ENCODE measurements at regions not wholly inside any gene's neighbourhood (a gene's known extent, or its start where the extent isn't known, plus 50 kb on each side); places are given as distances from the start of the nearest gene placed in this dataset.

DNA sequence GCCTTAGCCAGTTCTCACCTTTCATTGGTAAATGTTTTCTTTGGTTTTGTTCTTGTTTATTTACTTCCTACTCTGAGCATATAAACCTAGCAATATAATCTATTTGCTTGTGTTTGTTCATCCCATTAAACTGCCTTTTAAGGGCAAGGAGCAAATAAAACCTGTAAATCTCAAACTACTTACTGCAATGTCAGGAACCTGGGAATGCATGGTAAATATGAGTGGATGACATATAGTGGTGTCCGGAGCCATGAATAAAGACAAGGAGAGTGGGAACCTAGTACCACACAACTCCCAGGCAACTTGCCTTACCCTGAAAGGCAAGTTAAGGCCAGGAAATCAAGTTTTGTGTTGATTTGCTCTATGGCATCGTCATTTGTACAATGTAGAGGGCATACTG, 1133.7 kb upstream of the NCAM2 start:
- no peaks in the 10 kb centered on the region for H3K36me3 ChIP-seq (ENCODE audit: control insufficient read depth, insufficient read depth, low read length)
- H3K9me3 ChIP-seq (ENCODE audit: control insufficient read depth, low read length), result no peaks in the 10 kb centered on the region
- DNase-seq, result no peak
- H3K36me3 Mint-ChIP-seq (ENCODE audit: low read depth), result no peaks in the 10 kb centered on the region
- TF ChIP-seq, protein P1, sequence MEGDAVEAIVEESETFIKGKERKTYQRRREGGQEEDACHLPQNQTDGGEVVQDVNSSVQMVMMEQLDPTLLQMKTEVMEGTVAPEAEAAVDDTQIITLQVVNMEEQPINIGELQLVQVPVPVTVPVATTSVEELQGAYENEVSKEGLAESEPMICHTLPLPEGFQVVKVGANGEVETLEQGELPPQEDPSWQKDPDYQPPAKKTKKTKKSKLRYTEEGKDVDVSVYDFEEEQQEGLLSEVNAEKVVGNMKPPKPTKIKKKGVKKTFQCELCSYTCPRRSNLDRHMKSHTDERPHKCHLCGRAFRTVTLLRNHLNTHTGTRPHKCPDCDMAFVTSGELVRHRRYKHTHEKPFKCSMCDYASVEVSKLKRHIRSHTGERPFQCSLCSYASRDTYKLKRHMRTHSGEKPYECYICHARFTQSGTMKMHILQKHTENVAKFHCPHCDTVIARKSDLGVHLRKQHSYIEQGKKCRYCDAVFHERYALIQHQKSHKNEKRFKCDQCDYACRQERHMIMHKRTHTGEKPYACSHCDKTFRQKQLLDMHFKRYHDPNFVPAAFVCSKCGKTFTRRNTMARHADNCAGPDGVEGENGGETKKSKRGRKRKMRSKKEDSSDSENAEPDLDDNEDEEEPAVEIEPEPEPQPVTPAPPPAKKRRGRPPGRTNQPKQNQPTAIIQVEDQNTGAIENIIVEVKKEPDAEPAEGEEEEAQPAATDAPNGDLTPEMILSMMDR (conservative IDR thresholded peaks at IDR 0.05), result no peak
- no peaks in the 10 kb centered on the region for H3K27me3 ChIP-seq (ENCODE audit: control insufficient read depth, insufficient read depth, low read length, poor library complexity, severe bottlenecking)
- H3K9ac ChIP-seq (ENCODE audit: extremely low read depth, low read length, poor library complexity, severe bottlenecking), result no peak overlapping the region
- no peaks in the 10 kb centered on the region for H3K4me1 Mint-ChIP-seq
- H3K27ac Mint-ChIP-seq, result no peak overlapping the region
- H3K4me1 ChIP-seq (ENCODE audit: control insufficient read depth, insufficient read depth, low read length), result no peaks in the 10 kb centered on the region
- no peak overlapping the region for H3K4me3 Mint-ChIP-seq
- no peak overlapping the region for H3K27ac ChIP-seq (ENCODE audit: low read depth, low read length)
- no peaks in the 10 kb centered on the region for H3K27me3 Mint-ChIP-seq (ENCODE audit: insufficient read depth)
- 95 to 100% methylated on average over 1 to 2 of the region's 2 CpGs for WGBS, 2 experiments (ENCODE audit: insufficient coverage in 1 of 2, insufficient read length in 1 of 2)
- H3K4me3 ChIP-seq (ENCODE audit: low read length), result no peak overlapping the region
- H3K9me3 Mint-ChIP-seq, result no peaks in the 10 kb centered on the region

DNA sequence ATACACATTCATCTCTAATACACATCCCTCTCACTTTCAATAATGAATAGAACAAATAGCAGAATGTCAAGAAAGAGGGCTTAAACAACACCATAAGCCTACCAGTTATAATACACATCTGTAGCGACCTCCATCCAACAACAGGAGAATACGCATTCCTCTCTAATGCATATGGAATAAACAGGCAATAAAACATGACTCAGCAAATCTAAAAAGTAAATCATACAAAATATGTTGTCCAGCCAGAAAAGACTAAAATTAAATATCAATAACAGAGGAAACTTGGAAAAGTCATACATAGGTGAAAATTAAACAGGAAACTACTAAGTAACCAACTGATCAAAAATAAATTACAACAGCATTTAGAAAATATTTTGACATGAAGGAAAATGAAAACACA, 1127.5 kb upstream of the NCAM2 start:
- Mint-ChIP-seq H3K36me3 (ENCODE audit: low read depth) (no peaks in the 10 kb centered on the region), H3K27me3 (ENCODE audit: insufficient read depth) (no peaks in the 10 kb centered on the region), H3K27ac (no peak overlapping the region), H3K4me3 (no peak overlapping the region), H3K4me1 (no peaks in the 10 kb centered on the region), H3K9me3 (no peaks in the 10 kb centered on the region)
- H3K9ac ChIP-seq (ENCODE audit: extremely low read depth, low read length, poor library complexity, severe bottlenecking), result no peak overlapping the region
- TF ChIP-seq, protein P1 (conservative IDR thresholded peaks at IDR 0.05), result no peak
- 98% methylated on average over 2 of the region's 2 CpGs; no CpG with 5 or more reads in 1 of the 2 experiments for WGBS, 2 experiments (ENCODE audit: insufficient coverage in 1 of 2, insufficient read length in 1 of 2)
- H3K27ac ChIP-seq (ENCODE audit: low read depth, low read length), result no peak overlapping the region
- H3K4me3 ChIP-seq (ENCODE audit: low read length), result no peak overlapping the region
- H3K4me1 ChIP-seq (ENCODE audit: control insufficient read depth, insufficient read depth, low read length), result no peaks in the 10 kb centered on the region
- no peaks in the 10 kb centered on the region for H3K27me3 ChIP-seq (ENCODE audit: control insufficient read depth, insufficient read depth, low read length, poor library complexity, severe bottlenecking)
- H3K9me3 ChIP-seq (ENCODE audit: control insufficient read depth, low read length), result no peaks in the 10 kb centered on the region
- no peak for DNase-seq
- no peaks in the 10 kb centered on the region for H3K36me3 ChIP-seq (ENCODE audit: control insufficient read depth, insufficient read depth, low read length)

DNA sequence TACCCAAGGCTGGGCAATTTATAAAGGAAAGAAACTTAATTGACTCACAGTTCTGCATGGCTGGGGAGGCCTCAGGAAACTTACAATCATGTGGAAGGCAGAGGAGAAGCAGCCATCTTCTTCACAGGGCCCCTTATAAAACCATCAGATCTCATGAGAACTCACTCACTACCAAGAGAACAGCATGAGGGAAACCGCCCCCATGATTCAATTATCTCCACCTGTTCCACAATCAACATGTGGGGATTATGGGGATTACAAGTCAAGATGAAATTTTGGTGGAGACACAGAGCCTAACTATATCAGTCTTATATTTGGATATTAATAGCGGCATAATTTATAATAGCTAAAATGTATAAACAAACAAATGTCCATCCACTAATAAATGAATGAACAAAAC, 1123.7 kb upstream of the NCAM2 start:
- H3K4me1 Mint-ChIP-seq, result no peaks in the 10 kb centered on the region
- H3K4me3 Mint-ChIP-seq, result no peak overlapping the region
- H3K27ac ChIP-seq (ENCODE audit: low read depth, low read length), result no peak overlapping the region
- H3K36me3 ChIP-seq (ENCODE audit: control insufficient read depth, insufficient read depth, low read length), result no peaks in the 10 kb centered on the region
- no peak overlapping the region for H3K4me3 ChIP-seq (ENCODE audit: low read length)
- no peak overlapping the region for H3K27ac Mint-ChIP-seq
- no peaks in the 10 kb centered on the region for H3K9me3 Mint-ChIP-seq
- no CpG with 5 or more reads among the region's 2 CpGs for WGBS, 2 experiments (ENCODE audit: insufficient coverage in 1 of 2, insufficient read length in 1 of 2)
- TF ChIP-seq, protein P1 (conservative IDR thresholded peaks at IDR 0.05), result no peak
- H3K9ac ChIP-seq (ENCODE audit: extremely low read depth, low read length, poor library complexity, severe bottlenecking), result no peak overlapping the region
- H3K9me3 ChIP-seq (ENCODE audit: control insufficient read depth, low read length), result no peaks in the 10 kb centered on the region
- no peak for DNase-seq
- no peaks in the 10 kb centered on the region for H3K27me3 Mint-ChIP-seq (ENCODE audit: insufficient read depth)
- no peaks in the 10 kb centered on the region for H3K27me3 ChIP-seq (ENCODE audit: control insufficient read depth, insufficient read depth, low read length, poor library complexity, severe bottlenecking)
- no peaks in the 10 kb centered on the region for H3K36me3 Mint-ChIP-seq (ENCODE audit: low read depth)
- H3K4me1 ChIP-seq (ENCODE audit: control insufficient read depth, insufficient read depth, low read length), result no peaks in the 10 kb centered on the region

Data from endodermal cell (in vitro differentiated cells).